Ishikawa (cell line): ENCODE measurements at regions not wholly inside any gene's neighbourhood (a gene's known extent, or its start where the extent isn't known, plus 50 kb on each side); places are given as distances from the start of the nearest gene placed in this dataset.

Experiments used
- CEBPB ChIP-seq: IDR thresholded peaks from 2 replicates; pipeline ENCODE4 v1.6.1; 2012
- CREB1 ChIP-seq: IDR thresholded peaks from 2 replicates; pipeline ENCODE4 v1.6.1; 2012; ENCODE audit warnings: low read depth
- EGR1 ChIP-seq: IDR thresholded peaks from 2 replicates; pipeline ENCODE4 v1.6.1; 2012
- EP300 ChIP-seq: IDR thresholded peaks from 2 replicates; pipeline ENCODE4 v1.6.1; 2012; ENCODE audit warnings: borderline replicate concordance
- FOXM1 ChIP-seq: IDR thresholded peaks from 2 replicates; pipeline ENCODE4 v1.6.1; 2012; ENCODE audit warnings: low read depth, borderline replicate concordance
- MAX ChIP-seq: IDR thresholded peaks from 2 replicates; pipeline ENCODE4 v1.6.1; 2012
- NFIC ChIP-seq: IDR thresholded peaks from 2 replicates; pipeline ENCODE4 v1.6.1; 2012
- RAD21 ChIP-seq: IDR thresholded peaks from 2 replicates; pipeline ENCODE4 v1.6.1; 2012; ENCODE audit warnings: low read depth
- REST ChIP-seq: IDR thresholded peaks from 2 replicates; pipeline ENCODE4 v1.6.1; 2012; ENCODE audit warnings: low read depth, mild to moderate bottlenecking
- TAF1 ChIP-seq: IDR thresholded peaks from 2 replicates; pipeline ENCODE4 v1.6.1; 2012; ENCODE audit warnings: low read depth, mild to moderate bottlenecking
- TCF12 ChIP-seq: IDR thresholded peaks from 2 replicates; pipeline ENCODE4 v1.6.1; 2012; ENCODE audit warnings: low read depth
- TEAD4 ChIP-seq: IDR thresholded peaks from 2 replicates; pipeline ENCODE4 v1.6.1; 2012
- USF1 ChIP-seq: IDR thresholded peaks from 2 replicates; pipeline ENCODE4 v1.6.1; 2012
- YY1 ChIP-seq: IDR thresholded peaks from 2 replicates; pipeline ENCODE4 v1.6.1; 2012; ENCODE audit warnings: low read depth
- ZBTB7A ChIP-seq: IDR thresholded peaks from 2 replicates; pipeline ENCODE4 v1.6.1; 2012; ENCODE audit warnings: low read depth

- no peak for TF ChIP-seq FOXM1
- no peak for TF ChIP-seq TCF12
- TF ChIP-seq MAX: no peak
- TF ChIP-seq YY1: no peak
- no peak for TF ChIP-seq EGR1
- TF ChIP-seq TAF1: no peak
- TF ChIP-seq ZBTB7A: no peak
- TF ChIP-seq REST: no peak
- TF ChIP-seq NFIC: no peak
Observed at GRCh38 chr5:135137146-135137915, 103.3 kb upstream of the PITX1 start.

GRCh38 chr5:135136546-135136945 lies 102.5 kb upstream of the PITX1 start:
- no peak for TF ChIP-seq REST
- no peak for TF ChIP-seq USF1
- no peak for TF ChIP-seq EGR1
- TF ChIP-seq ZBTB7A: no peak
- TF ChIP-seq CREB1: no peak
- no peak for TF ChIP-seq RAD21
- TF ChIP-seq TEAD4: no peak

GRCh38 chr5:135135530-135136226 lies 101.7 kb upstream of the PITX1 start:
- TF ChIP-seq EGR1 (no peak), TCF12 (no peak), EP300 (0 out of 2 replicates have a peak, but pooled peaks have one; percentile 10), CREB1 (no peak), NFIC (peak; percentile 73), USF1 (no peak), CEBPB (peak; percentile 42; the same call in 1 of the 2 replicates)

- TF ChIP-seq RAD21 (no peak), TAF1 (no peak), REST (no peak), CEBPB (no peak), TCF12 (no peak), ZBTB7A (no peak), EGR1 (no peak), FOXM1 (no peak), YY1 (no peak), EP300 (no peak), TEAD4 (no peak), NFIC (no peak), USF1 (no peak), MAX (no peak), CREB1 (no peak)
Observed at GRCh38 chr5:135134691-135135381, 100.8 kb upstream of the PITX1 start.
